Ramos (cell line): ENCODE measurements at regions not wholly inside any gene's neighbourhood (a gene's known extent, or its start where the extent isn't known, plus 50 kb on each side); places are given as distances from the start of the nearest gene placed in this dataset.

Experiments
- in situ Hi-C: fragments of 300-500 bp; cut with MboI; formaldehyde crosslinking; loops from one replicate; pipeline ENCODE4 v1.14.3; 2022; ENCODE audit warnings: low sequenced_read_pairs; ENCODE audit not compliant: unreplicated experiment

- in situ Hi-C loops, result no loop called here
Observed at GRCh38 chr13:83365723-83366122, 516.6 kb downstream of the SLITRK1 start.

GRCh38 chr13:83355041-83355440 lies 527.2 kb downstream of the SLITRK1 start:
- in situ Hi-C loops, result no loop called here

- in situ Hi-C loops, result no loop called here
Observed at GRCh38 chr13:83352391-83352790, 529.9 kb downstream of the SLITRK1 start.

- in situ Hi-C loops, result no loop called here
Observed at GRCh38 chr13:83350569-83350968, 531.7 kb downstream of the SLITRK1 start.

- in situ Hi-C loops, result no loop called here
Observed at GRCh38 chr13:83344518-83344917, 537.8 kb downstream of the SLITRK1 start.

- in situ Hi-C loops, result no loop called here
Observed at GRCh38 chr13:83340170-83340569, 542.1 kb downstream of the SLITRK1 start.

GRCh38 chr13:83333614-83334388 lies 548.5 kb downstream of the SLITRK1 start:
- in situ Hi-C loops, result no loop called here

- in situ Hi-C loops, result no loop called here
Observed at GRCh38 chr13:83332751-83333150, 549.5 kb downstream of the SLITRK1 start.

GRCh38 chr13:83327091-83327490 lies 555.2 kb downstream of the SLITRK1 start:
- in situ Hi-C loops, result no loop called here

- in situ Hi-C loops, result no loop called here
Observed at GRCh38 chr13:83325125-83325853, 557.0 kb downstream of the SLITRK1 start.

- in situ Hi-C loops, result no loop called here
Observed at GRCh38 chr13:83311886-83312577, 570.2 kb downstream of the SLITRK1 start.

GRCh38 chr13:83298617-83299016 lies 583.7 kb downstream of the SLITRK1 start:
- in situ Hi-C loops, result no loop called here

- in situ Hi-C loops, result no loop called here
Observed at GRCh38 chr13:83297586-83298290, 584.5 kb downstream of the SLITRK1 start.

- in situ Hi-C loops, result no loop called here
Observed at GRCh38 chr13:83295686-83296085, 586.6 kb downstream of the SLITRK1 start.

- in situ Hi-C loops, result no loop called here
Observed at GRCh38 chr13:83286737-83287136, 595.5 kb downstream of the SLITRK1 start.

GRCh38 chr13:83281654-83282053 lies 600.6 kb downstream of the SLITRK1 start:
- in situ Hi-C loops, result no loop called here

GRCh38 chr13:83274679-83275078 lies 607.6 kb downstream of the SLITRK1 start:
- in situ Hi-C loops, result no loop called here

- in situ Hi-C loops, result no loop called here
Observed at GRCh38 chr13:83272652-83273240, 609.5 kb downstream of the SLITRK1 start.

- in situ Hi-C loops, result no loop called here
Observed at GRCh38 chr13:83272076-83272475, 610.2 kb downstream of the SLITRK1 start.

- in situ Hi-C loops, result no loop called here
Observed at GRCh38 chr13:83265279-83265678, 617.0 kb downstream of the SLITRK1 start.
